GM21737 (cell line): ENCODE measurements at regions not wholly inside any gene's neighbourhood (a gene's known extent, or its start where the extent isn't known, plus 50 kb on each side); places are given as distances from the start of the nearest gene placed in this dataset.

Experiments used
- ATAC-seq: cut with Tn5 transposase; IDR thresholded peaks from one replicate; pipeline ENCODE4 v1.9.1; 2021; ENCODE audit warnings: mild to moderate bottlenecking, moderate library complexity; ENCODE audit not compliant: unreplicated experiment

GRCh38 chr16:73289232-73289631 is 241.3 kb upstream of the ZFHX3 start:
- ATAC-seq = peak; percentile 89

DNA sequence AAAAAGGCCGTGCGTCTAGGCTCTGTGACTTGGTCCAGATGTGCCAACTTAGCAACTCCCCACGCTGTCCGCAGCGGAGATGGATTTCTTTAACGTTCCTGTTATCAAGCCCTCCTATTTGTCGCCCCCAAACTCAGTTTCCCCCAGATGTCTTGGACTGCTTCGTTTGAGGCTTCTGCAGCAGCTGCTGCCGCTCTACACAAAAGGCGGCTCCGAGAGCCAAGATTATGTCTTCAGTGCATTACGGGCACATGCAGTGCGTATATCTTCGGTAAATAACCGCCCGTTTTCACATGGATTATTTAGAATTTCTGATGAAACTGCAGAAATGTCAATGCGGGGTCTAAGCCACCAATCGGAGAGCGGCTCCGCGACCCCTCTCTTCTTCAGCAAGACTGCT is 240.6 kb upstream of the ZFHX3 start:
- ATAC-seq = no peak

DNA sequence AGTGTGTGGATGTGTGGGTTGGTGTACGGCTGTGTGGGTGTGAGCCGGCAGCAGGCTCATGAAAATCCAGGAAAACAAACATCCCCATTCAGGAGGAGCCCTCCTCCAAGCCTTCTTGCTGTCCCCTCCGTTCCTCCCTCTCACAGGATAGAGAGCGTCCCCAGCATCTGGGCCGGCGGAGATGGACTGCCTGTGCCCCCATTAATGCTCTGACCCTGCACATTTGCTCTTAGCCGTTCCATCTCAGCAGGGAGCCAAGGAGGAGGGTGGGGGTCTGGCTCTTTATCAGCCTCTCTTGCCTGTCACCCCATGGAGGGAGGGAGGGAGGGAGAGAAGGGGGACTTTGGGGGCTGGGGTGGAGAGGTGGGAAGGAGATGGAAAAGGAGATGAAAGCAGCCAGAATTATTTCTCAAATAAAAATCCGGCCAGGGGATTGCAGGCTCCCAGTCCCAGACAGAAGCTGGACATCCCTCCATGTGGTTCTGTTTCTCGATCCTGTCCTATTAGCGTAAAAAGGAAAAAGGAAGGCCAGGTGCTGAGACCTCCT is 240.0 kb upstream of the ZFHX3 start:
- ATAC-seq = no peak

DNA sequence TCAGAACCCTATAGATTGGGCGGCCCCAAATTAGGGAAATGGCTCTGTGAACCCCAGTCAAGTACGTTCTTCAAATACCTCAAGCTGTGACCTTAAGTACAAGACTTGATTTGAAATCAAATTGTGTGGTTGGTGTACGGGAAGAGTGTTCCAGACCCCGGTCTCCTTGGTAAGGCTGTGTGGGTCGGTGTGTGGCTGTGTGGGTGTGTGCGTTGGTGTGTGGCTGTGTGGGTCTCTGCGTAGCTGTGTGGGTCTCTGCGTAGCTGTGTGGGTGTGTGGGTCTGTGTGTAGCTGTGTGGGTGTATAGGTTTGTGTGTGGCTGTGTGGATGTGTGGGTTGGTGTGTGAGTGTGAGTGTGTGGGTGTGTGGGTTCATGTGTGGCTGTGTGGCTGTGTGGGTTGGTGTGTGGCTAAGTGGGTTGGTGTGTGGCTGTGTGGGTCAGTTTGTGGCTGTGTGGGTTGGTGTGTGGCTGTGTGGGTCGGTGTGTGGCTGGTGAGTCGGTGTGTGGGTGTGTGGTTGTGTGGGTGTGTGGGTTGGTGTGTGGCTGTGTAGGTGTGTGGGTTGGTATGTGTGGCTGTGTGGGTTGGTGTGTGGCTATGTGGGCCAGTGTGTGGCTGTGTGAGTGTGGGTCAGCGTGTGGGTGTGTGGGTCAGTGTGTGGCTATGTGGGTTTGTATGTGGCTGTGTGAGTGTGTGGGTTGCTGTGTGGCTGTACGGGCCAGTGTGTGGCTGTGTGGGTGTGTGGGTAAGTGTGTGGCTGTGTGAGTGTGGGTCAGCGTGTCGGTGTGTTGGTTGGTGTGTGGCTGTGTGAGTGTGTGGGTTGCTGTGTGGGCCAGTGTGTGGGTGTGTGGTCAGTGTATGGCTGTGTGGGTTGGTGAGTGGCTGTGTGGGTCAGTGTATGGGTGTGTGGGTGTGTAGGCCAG is 238.7 kb upstream of the ZFHX3 start:
- no peak for ATAC-seq

GRCh38 chr16:73285436-73286201 is 237.7 kb upstream of the ZFHX3 start:
- no peak for ATAC-seq

DNA sequence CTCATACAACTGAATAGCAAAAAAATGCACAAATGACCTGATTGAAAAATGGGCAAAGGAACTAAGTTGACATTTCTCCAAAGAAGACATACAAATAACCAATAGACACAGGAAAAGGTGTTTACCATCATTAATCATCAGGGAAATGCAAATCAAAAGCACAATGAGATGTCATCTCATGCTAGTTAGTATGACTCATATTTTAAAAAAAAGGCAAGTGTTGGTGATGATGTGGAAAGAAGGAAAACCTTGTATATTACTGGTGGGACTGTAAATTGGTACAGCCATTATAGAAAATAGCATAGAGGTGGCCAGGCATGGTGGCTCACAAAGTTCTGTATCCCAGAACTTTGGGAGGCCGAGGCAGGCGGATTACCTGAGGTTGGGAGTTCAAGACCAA is 232.5 kb upstream of the ZFHX3 start:
- no peak for ATAC-seq

DNA sequence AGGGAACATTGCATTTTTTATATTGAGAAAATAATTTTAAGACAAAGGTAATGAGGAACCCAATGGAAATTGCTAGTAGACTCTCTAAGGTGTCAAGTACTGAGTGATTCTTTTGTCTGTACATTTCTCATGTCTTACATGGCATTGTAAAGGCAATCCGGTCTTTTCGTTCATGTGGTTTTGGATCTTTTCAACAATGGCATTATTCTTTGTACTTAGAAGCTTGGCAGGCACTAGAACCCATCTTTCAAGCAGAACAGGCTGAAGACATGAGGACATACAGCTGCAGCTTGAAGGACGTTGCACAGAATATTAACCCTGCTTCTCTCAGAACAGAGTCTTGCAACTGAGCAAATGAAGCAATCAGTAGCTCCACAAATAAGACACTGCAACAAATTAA is 231.5 kb upstream of the ZFHX3 start:
- ATAC-seq = no peak

GRCh38 chr16:73277071-73277470 is 229.1 kb upstream of the ZFHX3 start:
- no peak for ATAC-seq

DNA sequence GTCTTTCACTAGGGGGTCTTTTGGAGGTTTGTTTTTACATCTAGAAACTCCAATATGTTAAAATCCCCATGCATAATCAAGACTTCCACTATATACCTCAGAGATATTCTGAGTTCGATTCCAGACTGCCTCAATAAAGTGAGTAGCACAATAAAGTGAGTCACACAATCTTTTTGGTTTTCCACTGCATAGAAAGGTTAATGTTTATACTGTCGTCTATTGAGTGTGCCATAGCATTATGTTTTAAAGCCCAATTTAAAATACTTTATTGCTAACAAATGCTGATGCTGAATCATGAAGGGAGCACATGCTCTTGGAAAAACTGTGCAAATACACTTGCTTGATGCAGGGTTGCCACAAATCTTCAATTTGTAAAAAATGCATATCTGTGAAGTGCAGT is 227.5 kb upstream of the ZFHX3 start:
- ATAC-seq = no peak

- ATAC-seq = no peak
These were observed 227.1 kb upstream of the ZFHX3 start for GRCh38 chr16:73275024-73275423.

GRCh38 chr16:73274140-73274539 is 226.2 kb upstream of the ZFHX3 start:
- ATAC-seq = no peak

DNA sequence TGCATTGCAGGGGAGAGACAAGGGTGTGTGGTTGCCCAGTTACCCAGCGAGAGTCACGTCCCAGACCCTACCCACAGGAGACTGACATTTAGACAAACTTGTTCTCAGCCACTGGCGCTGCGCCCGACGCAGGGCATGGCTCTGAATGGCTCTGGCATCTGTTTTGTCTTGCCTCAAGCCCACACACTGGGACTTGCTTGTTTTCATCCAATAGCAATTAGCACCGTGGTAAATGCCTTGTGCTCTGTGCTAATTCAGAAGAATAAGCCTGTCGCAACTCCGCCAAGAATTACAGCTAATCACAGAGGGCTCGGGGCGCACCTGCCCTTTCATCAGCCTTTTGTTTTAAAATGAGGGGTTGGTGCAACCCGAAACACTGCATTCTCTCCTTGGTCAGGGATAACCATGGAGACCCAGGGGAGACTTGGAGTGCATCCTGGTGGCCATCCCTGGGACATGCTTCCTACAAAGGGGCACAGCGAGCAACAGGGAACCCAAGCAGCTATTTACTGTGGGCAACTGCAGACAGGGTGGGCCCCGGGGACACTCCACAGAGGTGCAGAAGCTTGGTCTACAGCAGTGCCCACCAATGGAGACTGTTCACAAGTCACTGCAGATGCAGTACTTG is 220.6 kb upstream of the ZFHX3 start:
- no peak for ATAC-seq

GRCh38 chr16:73265935-73266334 is 218.0 kb upstream of the ZFHX3 start:
- no peak for ATAC-seq

GRCh38 chr16:73265124-73265837 is 217.4 kb upstream of the ZFHX3 start:
- no peak for ATAC-seq

- ATAC-seq = no peak
These were observed 215.0 kb upstream of the ZFHX3 start for GRCh38 chr16:73262931-73263330.

DNA sequence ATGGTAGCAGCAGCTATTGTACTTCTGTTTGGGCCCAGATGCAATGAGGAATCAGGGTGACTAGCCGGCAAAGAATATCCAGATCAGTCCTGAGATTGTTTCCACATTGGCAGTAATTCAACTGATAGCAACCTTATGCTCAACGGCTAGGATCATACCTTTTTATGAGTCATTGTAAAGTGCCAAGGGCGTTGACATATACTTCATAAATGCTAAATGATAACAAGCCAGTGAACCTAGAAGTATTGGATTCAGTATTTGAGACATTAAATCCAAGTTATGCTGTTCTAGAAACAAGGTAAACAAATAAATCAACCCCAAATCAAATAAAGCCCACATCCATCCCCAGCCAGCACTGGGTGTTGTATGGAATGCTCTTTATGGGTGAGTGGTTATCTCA is 207.1 kb upstream of the ZFHX3 start:
- ATAC-seq = no peak

GRCh38 chr16:73253922-73254480 is 206.1 kb upstream of the ZFHX3 start:
- no peak for ATAC-seq

DNA sequence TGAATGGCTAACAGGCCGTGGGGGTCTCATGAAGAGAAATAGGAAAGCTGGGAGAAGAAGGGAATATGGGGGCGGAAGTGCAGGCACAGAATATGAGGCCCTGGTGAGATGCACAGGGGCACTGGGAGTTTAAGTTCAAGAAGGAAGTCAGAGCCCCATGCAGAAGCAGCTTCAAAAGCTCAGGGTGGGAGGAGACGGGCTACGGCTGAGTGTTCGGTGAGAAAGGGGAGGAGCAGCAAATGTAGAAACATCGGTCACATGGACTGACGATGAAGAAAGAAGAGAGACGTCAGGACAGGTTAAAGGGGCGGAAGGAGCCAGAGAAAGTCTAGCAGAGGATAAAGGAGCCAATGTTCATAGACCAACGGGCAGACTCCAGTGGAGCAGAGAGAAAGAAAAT is 204.5 kb upstream of the ZFHX3 start:
- no peak for ATAC-seq

- ATAC-seq = no peak
These were observed 203.7 kb upstream of the ZFHX3 start for GRCh38 chr16:73251608-73252007.

DNA sequence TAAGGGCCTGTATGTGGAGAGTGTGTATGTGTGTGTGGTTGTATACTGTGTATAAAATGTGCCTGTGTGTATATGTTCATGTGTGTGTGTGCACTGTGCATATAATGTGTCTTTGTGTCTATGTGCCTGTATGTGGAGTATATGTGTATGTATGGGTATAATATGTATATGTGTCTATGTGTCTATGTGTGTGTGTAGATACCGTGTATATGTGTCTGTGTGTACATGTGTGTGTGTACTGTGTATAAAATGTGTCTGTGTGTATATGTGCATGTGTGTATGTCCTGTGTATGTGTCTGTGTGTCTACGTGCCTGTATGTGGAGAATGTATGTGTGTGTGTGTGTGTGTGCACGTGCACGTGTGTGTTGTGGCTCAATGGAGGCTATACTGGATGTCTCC is 200.4 kb upstream of the ZFHX3 start:
- ATAC-seq = no peak
